Transverse colon (tissue), 4 donors: ENCODE measurements at regions not wholly inside any gene's neighbourhood (a gene's known extent, or its start where the extent isn't known, plus 50 kb on each side); places are given as distances from the start of the nearest gene placed in this dataset.

ENCODE experiments used
- EP300 ChIP-seq: sonication (generic); formaldehyde crosslinking; IDR thresholded peaks from one replicate; pipeline ENCODE4 v1.6.1; 2017; ENCODE audit warnings: antibody characterized with exemption, low read depth
- POLR2A ChIP-seq: fragments of 450-650 bp; IDR thresholded peaks from one replicate; pipeline ENCODE4 v1.6.1; 2016; ENCODE audit warnings: antibody characterized with exemption, mild to moderate bottlenecking, moderate library complexity
- POLR2AphosphoS5 ChIP-seq, 3 donors: sonication (generic); formaldehyde crosslinking; IDR thresholded peaks; one replicate each; pipeline ENCODE4 v1.6.1; 2016; ENCODE audit warnings: antibody characterized with exemption in 3 of 3
- TF ChIP-seq, protein P1 (sequence below), 5 experiments: fragments of 200-600 bp in 3 of 5; fragments of 450-650 bp in 2 of 5; sonication (generic) in 3 of 5; IDR thresholded peaks; 1 replicate in 2 of 5; 2 replicates in 3 of 5; pipeline ENCODE4 v1.5.1; 2016 to 2017; ENCODE audit warnings: antibody characterized with exemption in 5 of 5, inconsistent platforms in 3 of 5, mild to moderate bottlenecking in 2 of 5, moderate library complexity in 1 of 5

DNA sequence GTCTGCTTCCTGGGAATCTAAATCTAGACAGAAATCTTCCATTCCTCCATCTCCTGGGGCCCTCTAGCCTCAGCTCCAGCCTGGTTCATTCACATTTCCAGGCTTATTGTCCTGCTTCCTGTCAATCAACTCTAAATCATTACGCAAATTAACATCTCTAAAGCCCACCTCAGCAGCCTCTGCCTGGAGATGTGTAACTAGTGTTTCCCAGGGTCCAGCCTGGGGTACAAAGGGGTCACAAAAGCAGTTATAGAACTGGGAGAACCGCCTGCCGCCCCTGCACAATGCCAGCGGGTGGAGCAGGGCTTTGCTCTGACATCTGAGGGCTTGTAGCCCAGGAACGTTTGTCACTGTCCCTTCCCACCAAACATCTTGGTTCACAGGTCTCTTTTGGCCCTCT lies 373.5 kb downstream of the RRAGC start:
- TF ChIP-seq, protein P1, sequence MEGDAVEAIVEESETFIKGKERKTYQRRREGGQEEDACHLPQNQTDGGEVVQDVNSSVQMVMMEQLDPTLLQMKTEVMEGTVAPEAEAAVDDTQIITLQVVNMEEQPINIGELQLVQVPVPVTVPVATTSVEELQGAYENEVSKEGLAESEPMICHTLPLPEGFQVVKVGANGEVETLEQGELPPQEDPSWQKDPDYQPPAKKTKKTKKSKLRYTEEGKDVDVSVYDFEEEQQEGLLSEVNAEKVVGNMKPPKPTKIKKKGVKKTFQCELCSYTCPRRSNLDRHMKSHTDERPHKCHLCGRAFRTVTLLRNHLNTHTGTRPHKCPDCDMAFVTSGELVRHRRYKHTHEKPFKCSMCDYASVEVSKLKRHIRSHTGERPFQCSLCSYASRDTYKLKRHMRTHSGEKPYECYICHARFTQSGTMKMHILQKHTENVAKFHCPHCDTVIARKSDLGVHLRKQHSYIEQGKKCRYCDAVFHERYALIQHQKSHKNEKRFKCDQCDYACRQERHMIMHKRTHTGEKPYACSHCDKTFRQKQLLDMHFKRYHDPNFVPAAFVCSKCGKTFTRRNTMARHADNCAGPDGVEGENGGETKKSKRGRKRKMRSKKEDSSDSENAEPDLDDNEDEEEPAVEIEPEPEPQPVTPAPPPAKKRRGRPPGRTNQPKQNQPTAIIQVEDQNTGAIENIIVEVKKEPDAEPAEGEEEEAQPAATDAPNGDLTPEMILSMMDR (IDR thresholded peaks at IDR 0.05): no peak
- no peak for TF ChIP-seq POLR2A
- no peak for TF ChIP-seq EP300
- TF ChIP-seq POLR2AphosphoS5 (IDR thresholded peaks at IDR 0.05): no peak
